ENCODE measurements at regions not wholly inside any gene's neighbourhood (a gene's known extent, or its start where the extent isn't known, plus 50 kb on each side); places are given as distances from the start of the nearest gene placed in this dataset.

GRCh38 chr20:34189572-34190163 is 51.6 kb upstream of the ASIP start:
- TF ChIP-seq POLR2A (IDR thresholded peaks at IDR 0.05), result no peak
- no peak for TF ChIP-seq CTCF (IDR thresholded peaks at IDR 0.05)

All from lower leg skin (tissue), 3 donors.